OCI-LY3 (cell line): ENCODE measurements at regions not wholly inside any gene's neighbourhood (a gene's known extent, or its start where the extent isn't known, plus 50 kb on each side); places are given as distances from the start of the nearest gene placed in this dataset.
"Not testable (repeated sequence)": the region's sequence is repeated elsewhere in the genome, so short reads cannot be mapped to it uniquely, and the experiment has no call there.

Source experiments
- H2AFZ ChIP-seq: fragments of 200-600, 300-600 bp; shearing (Covaris generic); 2 replicates; pipeline ENCODE4 v1.6.0; 2014; ENCODE audit warnings: antibody characterized with exemption, low read depth, low read length
- H3K27ac ChIP-seq: fragments of 200-600, 300-600 bp; sonication (generic); 2 replicates; pipeline ENCODE4 v1.5.1; 2014; ENCODE audit warnings: mild to moderate bottlenecking, low read length, moderate library complexity, mixed read lengths
- H3K27me3 ChIP-seq: fragments of 200-600, 300-600 bp; sonication (generic); 2 replicates; pipeline ENCODE4 v1.6.1; 2014; ENCODE audit warnings: low read depth, low read length, mixed read lengths
- H3K36me3 ChIP-seq: fragments of 200-600, 300-600 bp; sonication (generic); replicated peaks from 2 replicates; pipeline ENCODE3; 2014; ENCODE audit warnings: low read depth, low read length, mixed read lengths
- H3K4me1 ChIP-seq: fragments of 300-600, 200-600 bp; sonication (generic); 2 replicates; pipeline ENCODE4 v1.6.1; 2014; ENCODE audit warnings: low read length, mixed read lengths
- H3K4me2 ChIP-seq: fragments of 200-600, 300-600 bp; sonication (generic); 2 replicates; pipeline ENCODE4 v1.6.1; 2014; ENCODE audit warnings: low read length, mixed read lengths
- H3K4me3 ChIP-seq: fragments of 300-600, 200-600 bp; sonication (generic); 2 replicates; pipeline ENCODE4 v1.5.1; 2014; ENCODE audit warnings: antibody characterized with exemption, mild to moderate bottlenecking, low read length, moderate library complexity
- H3K79me2 ChIP-seq: fragments of 300-600, 200-600 bp; shearing (Covaris generic); 2 replicates; pipeline ENCODE4 v1.6.1; 2014; ENCODE audit warnings: mild to moderate bottlenecking, low read length, mixed read lengths
- H3K9ac ChIP-seq: fragments of 300-600, 200-600 bp; shearing (Covaris generic); 2 replicates; pipeline ENCODE4 v1.6.0; 2014; ENCODE audit warnings: mild to moderate bottlenecking, low read length, moderate library complexity
- H3K9me3 ChIP-seq: fragments of 200-600, 300-600 bp; shearing (Covaris generic); 2 replicates; pipeline ENCODE4 v1.6.1; 2014; ENCODE audit warnings: low read length, mixed read lengths; ENCODE audit not compliant: insufficient read depth
- H4K20me1 ChIP-seq: fragments of 200-600, 300-600 bp; sonication (generic); 2 replicates; pipeline ENCODE4 v1.6.1; 2016; ENCODE audit warnings: low read length, mixed read lengths; ENCODE audit not compliant: insufficient read depth
- CTCF ChIP-seq: fragments of 200-600, 300-600 bp; sonication (generic); IDR thresholded peaks from 2 replicates; pipeline ENCODE4 v1.5.1; 2014; ENCODE audit warnings: antibody characterized with exemption, low read length, low read depth
- EZH2phosphoT487 ChIP-seq: fragments of 200-600 bp; shearing (Covaris generic); IDR thresholded peaks from 2 replicates; pipeline ENCODE4 v1.6.1; 2018; ENCODE audit warnings: antibody characterized with exemption, mixed run types, low read depth

GRCh38 chr12:63003223-63003819 lies 68.4 kb upstream of the PPM1H start:
- no peaks in the 10 kb centered on the region for H3K36me3 ChIP-seq
- no peak overlapping the region for H3K27ac ChIP-seq
- TF ChIP-seq EZH2phosphoT487 (no peak), CTCF (no peak)
- H3K4me1 ChIP-seq = no peaks in the 10 kb centered on the region
- H3K27me3 ChIP-seq = no peaks in the 10 kb centered on the region
- H3K79me2 ChIP-seq = no peaks in the 10 kb centered on the region
- no peak overlapping the region for H2AFZ ChIP-seq
- no peak overlapping the region for H3K9ac ChIP-seq
- no peaks in the 10 kb centered on the region for H4K20me1 ChIP-seq
- H3K4me3 ChIP-seq = no peak overlapping the region
- H3K4me2 ChIP-seq = no peak overlapping the region
- no peaks in the 10 kb centered on the region for H3K9me3 ChIP-seq

- not testable (repeated sequence) for H3K4me1 ChIP-seq, H2AFZ ChIP-seq, H3K27me3 ChIP-seq, H3K79me2 ChIP-seq, H3K4me2 ChIP-seq, H3K27ac ChIP-seq, H3K9me3 ChIP-seq, H3K36me3 ChIP-seq, H3K9ac ChIP-seq, H3K4me3 ChIP-seq, H4K20me1 ChIP-seq
These were observed 67.1 kb upstream of the PPM1H start for GRCh38 chr12:63002059-63002458.

GRCh38 chr12:62998454-62998853 lies 63.5 kb upstream of the PPM1H start:
- Histone ChIP-seq H2AFZ (no peak overlapping the region), H3K27me3 (no peaks in the 10 kb centered on the region), H3K36me3 (no peaks in the 10 kb centered on the region), H4K20me1 (no peaks in the 10 kb centered on the region), H3K79me2 (no peaks in the 10 kb centered on the region), H3K27ac (no peak overlapping the region), H3K4me1 (no peaks in the 10 kb centered on the region), H3K9me3 (no peaks in the 10 kb centered on the region), H3K9ac (no peak overlapping the region), H3K4me3 (no peak overlapping the region), H3K4me2 (no peak overlapping the region)
- TF ChIP-seq EZH2phosphoT487 (no peak), CTCF (no peak)

- Histone ChIP-seq H3K79me2 (no peaks in the 10 kb centered on the region), H3K4me1 (peaks cover 9% of the 10 kb centered on the region), H4K20me1 (no peaks in the 10 kb centered on the region), H3K9me3 (no peaks in the 10 kb centered on the region), H2AFZ (no peak overlapping the region), H3K36me3 (no peaks in the 10 kb centered on the region), H3K27ac (no peak overlapping the region), H3K27me3 (no peaks in the 10 kb centered on the region), H3K4me2 (no peak overlapping the region), H3K4me3 (no peak overlapping the region), H3K9ac (no peak overlapping the region)
- TF ChIP-seq CTCF (no peak), EZH2phosphoT487 (no peak)
These were observed 60.1 kb upstream of the PPM1H start for GRCh38 chr12:62995097-62995496.

DNA sequence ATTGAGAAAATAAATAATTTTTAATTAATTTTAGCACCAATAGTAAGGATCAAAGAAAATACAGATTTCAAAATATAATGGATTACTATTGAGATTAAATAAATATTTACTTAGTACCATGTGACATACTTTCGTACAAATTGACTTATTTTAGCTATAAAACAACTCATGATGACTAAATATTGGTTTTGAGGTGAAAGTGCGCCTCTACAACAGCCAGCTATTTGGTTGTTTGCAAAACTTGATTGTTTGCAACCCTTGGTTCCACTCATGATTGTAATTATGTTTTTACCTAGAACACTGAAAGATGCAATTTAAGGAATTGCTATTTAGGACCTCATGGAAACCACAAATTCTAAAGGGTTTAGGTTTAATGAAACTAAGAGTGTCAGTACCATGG lies 51.9 kb upstream of the PPM1H start:
- Histone ChIP-seq H4K20me1 (no peaks in the 10 kb centered on the region), H3K4me1 (peaks cover 10% of the 10 kb centered on the region), H2AFZ (no peak overlapping the region), H3K4me3 (no peak overlapping the region), H3K9me3 (no peaks in the 10 kb centered on the region), H3K36me3 (no peaks in the 10 kb centered on the region), H3K79me2 (no peaks in the 10 kb centered on the region), H3K9ac (no peak overlapping the region), H3K4me2 (no peak overlapping the region), H3K27me3 (no peaks in the 10 kb centered on the region), H3K27ac (no peak overlapping the region)
- TF ChIP-seq EZH2phosphoT487 (no peak), CTCF (no peak)
